Activated CD4-positive, alpha-beta T cell treated with anti-CD3 and anti-CD28 coated beads for 36 hours (primary cell): ENCODE measurements at regions not wholly inside any gene's neighbourhood (a gene's known extent, or its start where the extent isn't known, plus 50 kb on each side); places are given as distances from the start of the nearest gene placed in this dataset.

ENCODE experiments used
- ATAC-seq: fragments of 200-7000 bp; cut with Tn5 transposase; one replicate; pipeline ENCODE4 v1.10.0; 2021; ENCODE audit warnings: mild to moderate bottlenecking, moderate library complexity
- CTCF ChIA-PET: fragments of 350-600 bp; sonication (Branson Sonifier 250); formaldehyde crosslinking; loops from one replicate; lab custom pipeline; 2021; ENCODE audit warnings: antibody characterized with exemption; lab: Charles Lee
- POLR2A ChIA-PET: fragments of 350-600 bp; sonication (Branson Sonifier 250); formaldehyde crosslinking; loops from one replicate; lab custom pipeline; 2021; ENCODE audit warnings: antibody characterized with exemption, inconsistent platforms; lab: Charles Lee
- DNase-seq: peaks from one replicate; pipeline ENCODE4 v3.0.0-alpha.2; 2020
- H3K27ac Mint-ChIP-seq: one replicate; pipeline ENCODE4 v1.8.0; 2021; ENCODE audit warnings: mixed read lengths
- H3K27me3 Mint-ChIP-seq: one replicate; pipeline ENCODE4 v1.8.0; 2021; ENCODE audit warnings: mixed read lengths
- H3K36me3 Mint-ChIP-seq: one replicate; pipeline ENCODE4 v1.8.0; 2021; ENCODE audit warnings: low read depth, mixed read lengths
- H3K4me1 Mint-ChIP-seq: one replicate; pipeline ENCODE4 v1.8.0; 2021; ENCODE audit warnings: mixed read lengths
- H3K4me3 Mint-ChIP-seq: one replicate; pipeline ENCODE4 v1.8.0; 2021; ENCODE audit warnings: mild to moderate bottlenecking, moderate library complexity, mixed read lengths
- H3K9me3 Mint-ChIP-seq: one replicate; pipeline ENCODE4 v1.8.0; 2021; ENCODE audit warnings: low read depth, mixed read lengths
- intact Hi-C, 2 experiments: fragments of 100-400 bp; cut with DNase I in 1 of 2; cut with micrococcal nuclease in 1 of 2; formaldehyde crosslinking; loops; one replicate each; pipeline versions ENCODE4 v1.14.2 to v1.15.1; 2022 to 2024; cut with DNase I, micrococcal nuclease

GRCh38 chr16:65956100-65956499, 410.4 kb upstream of the CDH5 start:
- Mint-ChIP-seq H3K4me1 (no peaks in the 10 kb centered on the region), H3K9me3 (no peaks in the 10 kb centered on the region), H3K36me3 (no peaks in the 10 kb centered on the region), H3K27ac (no peak overlapping the region), H3K4me3 (no peak overlapping the region), H3K27me3 (no peaks in the 10 kb centered on the region)
- DNase-seq (no peak), ATAC-seq (no peak)
- intact Hi-C loops = no loop called here
- POLR2A ChIA-PET = no interaction called here
- CTCF ChIA-PET = no interaction called here

DNA sequence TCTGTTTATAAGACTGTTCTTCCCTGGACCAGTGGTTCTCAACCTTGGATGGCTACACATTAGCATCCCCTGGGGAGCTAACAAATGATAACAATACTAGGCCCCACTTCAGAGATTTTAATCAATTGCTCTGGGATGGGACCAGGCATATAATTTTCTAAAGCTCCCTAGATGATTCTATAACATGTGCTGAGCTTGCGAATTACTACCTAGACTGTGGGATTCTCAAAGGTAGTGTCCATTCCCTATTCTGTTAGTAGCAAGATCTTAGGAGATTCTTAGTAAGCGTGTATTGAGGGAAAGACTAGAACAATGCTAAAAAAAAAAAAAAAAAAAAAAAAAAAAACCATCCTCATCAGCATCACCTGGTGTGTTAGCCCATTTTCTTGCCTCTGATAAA, 412.0 kb upstream of the CDH5 start:
- CTCF ChIA-PET = no interaction called here
- intact Hi-C loops = no loop called here
- ATAC-seq = no peak

GRCh38 chr16:65950211-65950610, 416.3 kb upstream of the CDH5 start:
- no peaks in the 10 kb centered on the region for H3K9me3 Mint-ChIP-seq
- no peak for ATAC-seq
- peaks cover 1% of the 10 kb centered on the region for H3K27me3 Mint-ChIP-seq
- no peak overlapping the region for H3K4me3 Mint-ChIP-seq
- ChIA-PET POLR2A (no interaction called here), CTCF (no interaction called here)
- no peaks in the 10 kb centered on the region for H3K4me1 Mint-ChIP-seq
- H3K27ac Mint-ChIP-seq = no peak overlapping the region
- no peaks in the 10 kb centered on the region for H3K36me3 Mint-ChIP-seq
- intact Hi-C loops = no loop called here
- DNase-seq = no peak

More for the DNA sequence above, 412.0 kb upstream of the CDH5 start:
- POLR2A ChIA-PET = interaction anchor here (0.6 kb wide), 1 partner anchor 1184 kb away, joined by 3 read pairs; no protein-coding TSS in a partner anchor
- H3K27me3 Mint-ChIP-seq = peaks cover 1% of the 10 kb centered on the region
- H3K9me3 Mint-ChIP-seq = no peaks in the 10 kb centered on the region
- no peak overlapping the region for H3K27ac Mint-ChIP-seq
- DNase-seq = no peak
- no peaks in the 10 kb centered on the region for H3K36me3 Mint-ChIP-seq
- no peaks in the 10 kb centered on the region for H3K4me1 Mint-ChIP-seq
- no peak overlapping the region for H3K4me3 Mint-ChIP-seq

DNA sequence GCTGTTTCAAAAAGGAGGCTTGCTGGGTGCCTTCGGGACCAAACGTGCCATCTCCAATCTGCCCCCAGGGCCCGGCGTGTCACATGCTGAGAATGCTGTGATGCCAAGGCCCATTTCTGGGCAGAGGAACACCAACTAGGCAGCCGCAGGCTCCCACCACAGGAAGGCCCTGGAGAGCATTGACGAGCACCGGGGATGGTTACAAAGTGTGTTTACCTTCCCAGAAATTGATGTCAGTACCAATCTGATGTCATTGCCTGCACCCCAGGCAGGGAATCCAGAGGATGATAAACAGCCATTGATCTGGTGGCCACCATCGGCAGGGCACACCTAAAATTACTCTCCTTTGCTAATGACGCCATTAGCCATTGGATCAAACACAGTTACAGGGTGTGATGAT, 418.1 kb upstream of the CDH5 start:
- intact Hi-C loops = no loop called here
- ChIA-PET POLR2A (no interaction called here), CTCF (no interaction called here)
- no peak overlapping the region for H3K4me3 Mint-ChIP-seq
- no peak for ATAC-seq
- no peak overlapping the region for H3K27ac Mint-ChIP-seq
- H3K36me3 Mint-ChIP-seq = no peaks in the 10 kb centered on the region
- peaks cover 1% of the 10 kb centered on the region for H3K27me3 Mint-ChIP-seq
- H3K4me1 Mint-ChIP-seq = no peaks in the 10 kb centered on the region
- no peaks in the 10 kb centered on the region for H3K9me3 Mint-ChIP-seq
- no peak for DNase-seq

- no peak overlapping the region for H3K4me3 Mint-ChIP-seq
- peaks cover 1% of the 10 kb centered on the region for H3K27me3 Mint-ChIP-seq
- no peak overlapping the region for H3K27ac Mint-ChIP-seq
- no peaks in the 10 kb centered on the region for H3K9me3 Mint-ChIP-seq
- H3K4me1 Mint-ChIP-seq = no peaks in the 10 kb centered on the region
- no peak for DNase-seq
- intact Hi-C loops = no loop called here
- H3K36me3 Mint-ChIP-seq = no peaks in the 10 kb centered on the region
- ChIA-PET POLR2A (no interaction called here), CTCF (interaction anchor here (0.9 kb wide), 1 partner anchor 375 kb away, joined by 3 read pairs; no protein-coding TSS in a partner anchor)
- ATAC-seq = no peak
These were observed 418.5 kb upstream of the CDH5 start for GRCh38 chr16:65947951-65948350.

DNA sequence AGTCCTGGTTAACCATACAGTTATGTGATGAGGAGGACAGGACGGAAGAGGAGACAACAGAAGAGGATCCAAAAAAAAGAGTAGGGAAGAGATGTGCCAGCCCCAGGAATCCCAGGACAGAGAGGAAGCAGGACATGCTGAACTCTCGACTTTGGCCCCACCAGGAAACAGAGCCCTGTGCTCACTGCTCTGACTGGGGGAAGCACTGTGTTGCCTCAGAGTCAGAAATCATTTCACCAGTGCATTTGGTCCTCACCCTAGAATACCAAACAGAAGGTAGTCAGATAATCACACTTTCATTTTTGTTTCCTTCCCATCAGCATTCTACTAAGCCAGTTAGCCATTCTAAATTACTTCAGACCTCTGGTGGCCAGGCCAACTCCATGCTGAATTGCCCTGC, 421.0 kb upstream of the CDH5 start:
- H3K4me1 Mint-ChIP-seq = no peaks in the 10 kb centered on the region
- no peak overlapping the region for H3K4me3 Mint-ChIP-seq
- H3K9me3 Mint-ChIP-seq = no peaks in the 10 kb centered on the region
- POLR2A ChIA-PET = no interaction called here
- no peak overlapping the region for H3K27ac Mint-ChIP-seq
- ATAC-seq (no peak), DNase-seq (no peak)
- H3K36me3 Mint-ChIP-seq = no peaks in the 10 kb centered on the region
- intact Hi-C loops = no loop called here
- peaks cover 1% of the 10 kb centered on the region for H3K27me3 Mint-ChIP-seq
- CTCF ChIA-PET = no interaction called here

DNA sequence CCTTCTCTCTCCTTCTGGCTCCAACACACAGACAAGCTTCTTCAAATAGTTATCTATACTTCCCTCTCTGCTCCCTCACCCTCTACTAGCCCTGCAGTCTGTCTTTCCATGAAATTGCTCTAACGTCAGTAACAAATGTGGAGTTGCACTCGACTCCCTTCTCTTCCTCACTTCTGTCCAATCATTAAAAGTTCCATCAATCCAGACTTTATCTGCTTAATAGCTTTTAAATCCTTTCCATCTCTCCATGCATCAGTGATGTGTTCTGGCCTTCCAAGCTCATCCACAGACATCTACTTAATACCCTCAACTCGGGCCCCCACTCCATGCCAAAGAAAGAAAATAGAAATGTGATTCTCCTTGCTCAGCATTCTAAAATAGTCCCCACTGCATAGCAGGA, 422.1 kb upstream of the CDH5 start:
- Mint-ChIP-seq H3K27me3 (no peaks in the 10 kb centered on the region), H3K4me3 (no peak overlapping the region), H3K9me3 (no peaks in the 10 kb centered on the region), H3K4me1 (no peaks in the 10 kb centered on the region), H3K27ac (no peak overlapping the region), H3K36me3 (no peaks in the 10 kb centered on the region)
- intact Hi-C loops = no loop called here
- no peak for ATAC-seq
- no peak for DNase-seq
- ChIA-PET CTCF (no interaction called here), POLR2A (no interaction called here)

DNA sequence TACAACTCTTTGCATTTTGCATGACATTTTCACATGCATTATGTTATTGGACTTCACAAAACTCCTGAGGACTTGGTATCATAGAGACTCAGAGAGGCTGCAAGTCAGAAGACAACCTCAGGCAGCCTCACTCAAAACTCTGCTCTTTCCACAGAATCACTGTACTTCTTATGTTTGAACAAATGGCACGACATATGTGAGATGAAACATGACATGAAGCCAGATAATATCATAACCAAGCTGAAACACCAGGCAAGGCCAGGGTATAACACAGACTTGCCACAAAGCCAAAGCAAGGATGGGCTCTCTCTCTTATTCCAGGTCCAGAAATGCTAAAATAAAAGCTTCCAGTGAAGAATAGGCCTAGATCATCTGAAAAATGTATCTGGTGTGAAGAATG, 425.8 kb upstream of the CDH5 start:
- Mint-ChIP-seq H3K9me3 (no peaks in the 10 kb centered on the region), H3K27ac (no peak overlapping the region), H3K36me3 (no peaks in the 10 kb centered on the region), H3K27me3 (no peaks in the 10 kb centered on the region), H3K4me3 (no peak overlapping the region), H3K4me1 (no peaks in the 10 kb centered on the region)
- ATAC-seq (no peak), DNase-seq (no peak)
- intact Hi-C loops = no loop called here
- ChIA-PET POLR2A (no interaction called here), CTCF (no interaction called here)

DNA sequence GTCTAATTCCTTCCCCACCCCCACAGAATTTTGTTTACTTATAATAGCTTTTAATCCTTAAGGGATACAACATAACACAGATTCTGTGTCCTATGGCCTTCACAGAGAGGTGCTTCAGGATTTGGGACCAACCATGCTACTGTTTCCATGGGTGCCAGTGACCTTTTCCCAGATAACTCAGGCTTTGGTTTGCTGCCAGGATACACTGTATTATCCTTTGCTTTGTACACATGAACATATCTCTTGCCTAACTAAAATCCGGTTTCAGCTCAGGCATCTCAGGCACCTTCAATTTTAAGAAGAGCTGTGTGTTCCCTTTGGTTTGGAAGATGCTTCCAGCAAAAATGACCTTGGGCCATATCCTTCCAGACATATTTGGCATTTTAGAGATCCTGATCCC, 428.4 kb upstream of the CDH5 start:
- Mint-ChIP-seq H3K9me3 (peaks cover 2% of the 10 kb centered on the region), H3K4me1 (no peaks in the 10 kb centered on the region), H3K36me3 (no peaks in the 10 kb centered on the region), H3K27ac (no peak overlapping the region), H3K4me3 (no peak overlapping the region), H3K27me3 (no peaks in the 10 kb centered on the region)
- ChIA-PET CTCF (no interaction called here), POLR2A (no interaction called here)
- DNase-seq = no peak
- intact Hi-C loops = no loop called here
- ATAC-seq = no peak

DNA sequence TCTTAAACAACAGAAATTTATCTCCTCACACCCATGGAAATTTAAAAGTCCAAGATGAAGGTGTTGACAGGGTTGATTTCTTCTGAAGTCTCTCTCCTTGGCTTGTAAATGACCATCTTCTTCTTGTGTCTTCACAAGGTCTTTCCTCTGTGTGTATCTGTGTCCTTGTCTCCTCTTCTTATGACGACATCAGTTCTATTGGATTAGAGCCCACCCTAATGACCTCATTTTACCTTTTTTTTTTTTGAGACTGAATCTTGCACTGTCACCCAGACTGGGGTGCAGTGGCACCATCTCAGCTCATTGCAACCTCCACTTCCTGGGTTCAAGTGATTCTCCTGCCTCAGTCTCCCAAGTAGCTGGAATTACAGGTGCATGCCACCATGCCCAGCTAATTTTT, 429.0 kb upstream of the CDH5 start:
- H3K36me3 Mint-ChIP-seq = no peaks in the 10 kb centered on the region
- H3K9me3 Mint-ChIP-seq = peaks cover 2% of the 10 kb centered on the region
- no peaks in the 10 kb centered on the region for H3K4me1 Mint-ChIP-seq
- no peaks in the 10 kb centered on the region for H3K27me3 Mint-ChIP-seq
- DNase-seq (no peak), ATAC-seq (no peak)
- intact Hi-C loops = no loop called here
- ChIA-PET POLR2A (no interaction called here), CTCF (interaction anchor here (1.0 kb wide), 1 partner anchor 27 kb away, joined by 3 read pairs; no protein-coding TSS in a partner anchor)
- no peak overlapping the region for H3K4me3 Mint-ChIP-seq
- H3K27ac Mint-ChIP-seq = no peak overlapping the region

GRCh38 chr16:65936096-65936495, 430.4 kb upstream of the CDH5 start:
- POLR2A ChIA-PET = no interaction called here
- intact Hi-C loops = no loop called here
- no peak overlapping the region for H3K27ac Mint-ChIP-seq
- ATAC-seq = no peak
- no peaks in the 10 kb centered on the region for H3K36me3 Mint-ChIP-seq
- peaks cover 2% of the 10 kb centered on the region for H3K9me3 Mint-ChIP-seq
- CTCF ChIA-PET = no interaction called here
- H3K4me1 Mint-ChIP-seq = no peaks in the 10 kb centered on the region
- no peak overlapping the region for H3K4me3 Mint-ChIP-seq
- H3K27me3 Mint-ChIP-seq = no peaks in the 10 kb centered on the region
- no peak for DNase-seq

DNA sequence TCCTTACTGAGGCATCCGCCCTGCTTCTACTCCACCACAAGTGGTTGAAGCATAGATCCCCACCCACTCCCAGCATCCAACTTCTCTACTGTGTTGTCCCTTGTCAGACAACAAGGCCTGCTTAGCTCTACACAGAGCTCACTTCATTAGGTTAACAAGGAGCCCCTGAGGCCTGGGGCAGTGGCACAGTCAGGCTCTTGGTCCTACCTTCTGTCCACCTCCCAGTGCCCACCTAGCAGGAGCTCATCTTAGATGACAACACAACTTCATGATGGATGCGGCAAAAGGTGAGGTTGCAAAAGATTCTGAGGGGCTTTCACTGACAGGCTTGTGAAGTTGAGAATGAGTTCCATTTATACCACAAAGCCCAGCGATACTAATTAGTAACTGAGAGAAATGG, 432.0 kb upstream of the CDH5 start:
- Mint-ChIP-seq H3K27me3 (no peaks in the 10 kb centered on the region), H3K9me3 (peaks cover 8% of the 10 kb centered on the region), H3K4me1 (no peaks in the 10 kb centered on the region), H3K27ac (no peak overlapping the region), H3K36me3 (no peaks in the 10 kb centered on the region), H3K4me3 (no peak overlapping the region)
- intact Hi-C loops = no loop called here
- ATAC-seq = no peak
- POLR2A ChIA-PET = no interaction called here
- DNase-seq = no peak
- CTCF ChIA-PET = no interaction called here

- POLR2A ChIA-PET = no interaction called here
- Mint-ChIP-seq H3K9me3 (peaks cover 8% of the 10 kb centered on the region), H3K27ac (no peak overlapping the region), H3K4me1 (no peaks in the 10 kb centered on the region), H3K36me3 (no peaks in the 10 kb centered on the region), H3K4me3 (no peak overlapping the region), H3K27me3 (no peaks in the 10 kb centered on the region)
- ATAC-seq (no peak), DNase-seq (no peak)
- CTCF ChIA-PET = no interaction called here
- intact Hi-C loops = no loop called here
These were observed 432.8 kb upstream of the CDH5 start for GRCh38 chr16:65933703-65934102.
